HG02798 (cell line): ENCODE measurements at regions not wholly inside any gene's neighbourhood (a gene's known extent, or its start where the extent isn't known, plus 50 kb on each side); places are given as distances from the start of the nearest gene placed in this dataset.
"Not testable (repeated sequence)": the region's sequence is repeated elsewhere in the genome, so short reads cannot be mapped to it uniquely, and the experiment has no call there.

Experiments
- ATAC-seq: cut with Tn5 transposase; IDR thresholded peaks from one replicate; pipeline ENCODE4 v1.9.1; 2021; ENCODE audit warnings: mild to moderate bottlenecking; ENCODE audit not compliant: unreplicated experiment, poor library complexity

DNA sequence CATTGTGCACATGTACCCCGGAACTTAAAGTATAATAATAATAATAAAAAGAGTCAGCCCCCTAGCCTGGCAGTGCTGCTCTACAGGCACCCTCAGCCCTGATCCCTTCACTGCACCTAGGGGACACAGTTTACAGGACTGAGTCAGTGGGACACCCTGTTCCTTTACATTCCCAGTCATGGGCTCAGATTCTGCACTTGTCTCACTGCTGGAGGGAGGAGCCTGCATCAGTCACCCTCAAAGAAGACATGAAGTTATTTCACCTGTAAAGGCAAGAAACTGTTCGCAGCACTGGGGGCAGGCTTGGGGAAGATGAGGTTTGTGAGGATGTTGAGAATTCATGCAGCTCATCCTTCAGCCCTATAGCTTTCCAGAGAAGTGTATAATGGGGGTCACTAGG, 50.7 kb upstream of the VPREB1 start:
- ATAC-seq = no peak

DNA sequence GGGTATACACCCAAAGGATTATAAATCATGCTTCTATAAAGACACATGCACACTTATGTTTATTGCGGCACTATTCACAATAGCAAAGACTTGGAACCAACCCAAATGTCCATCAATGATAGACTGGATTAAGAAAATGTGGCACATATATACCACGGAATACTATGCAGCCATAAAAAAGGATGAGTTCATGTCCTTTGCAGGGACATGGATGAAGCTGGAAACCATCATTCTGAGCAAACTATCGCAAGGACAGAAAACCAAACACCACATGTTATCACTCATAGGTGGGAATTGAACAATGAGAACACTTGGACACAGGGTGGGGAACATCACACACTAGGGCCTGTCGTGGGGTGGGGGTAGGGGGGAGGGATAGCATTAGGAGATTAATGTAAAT, 51.1 kb upstream of the VPREB1 start:
- ATAC-seq = not testable (repeated sequence)

DNA sequence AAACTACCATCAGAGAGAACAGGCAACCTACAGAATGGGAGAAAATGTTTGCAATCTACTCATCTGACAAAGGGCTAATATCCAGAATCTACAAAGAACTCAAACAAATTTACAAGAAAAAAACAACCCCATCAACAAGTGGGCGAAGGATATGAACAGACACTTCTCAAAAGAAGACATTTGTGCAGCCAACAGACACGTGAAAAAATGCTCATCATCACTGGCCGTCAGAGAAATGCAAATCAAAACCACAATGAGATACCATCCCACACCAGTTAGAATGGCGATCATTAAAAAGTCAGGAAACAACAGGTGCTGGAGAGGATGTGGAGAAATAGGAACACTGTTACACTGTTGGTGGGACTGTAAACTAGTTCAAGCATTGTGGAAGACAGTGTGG, 51.6 kb upstream of the VPREB1 start:
- ATAC-seq = not testable (repeated sequence)

DNA sequence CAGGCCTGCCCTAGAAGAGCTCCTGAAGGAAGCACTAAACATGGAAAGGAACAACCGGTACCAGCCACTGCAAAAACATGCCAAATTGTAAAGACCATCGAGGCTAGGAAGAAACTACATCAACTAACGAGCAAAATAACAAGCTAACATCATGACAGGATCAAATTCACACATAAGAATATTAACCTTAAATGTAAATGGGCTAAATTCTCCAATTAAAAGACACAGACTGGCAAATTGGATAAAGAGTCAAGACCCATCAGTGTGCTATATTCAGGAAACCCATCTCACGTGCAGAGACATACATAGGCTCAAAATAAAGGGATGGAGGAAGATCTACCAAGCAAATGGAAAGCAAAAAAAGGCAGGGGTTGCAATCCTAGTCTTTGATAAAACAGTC, 54.8 kb upstream of the VPREB1 start:
- ATAC-seq = not testable (repeated sequence)

DNA sequence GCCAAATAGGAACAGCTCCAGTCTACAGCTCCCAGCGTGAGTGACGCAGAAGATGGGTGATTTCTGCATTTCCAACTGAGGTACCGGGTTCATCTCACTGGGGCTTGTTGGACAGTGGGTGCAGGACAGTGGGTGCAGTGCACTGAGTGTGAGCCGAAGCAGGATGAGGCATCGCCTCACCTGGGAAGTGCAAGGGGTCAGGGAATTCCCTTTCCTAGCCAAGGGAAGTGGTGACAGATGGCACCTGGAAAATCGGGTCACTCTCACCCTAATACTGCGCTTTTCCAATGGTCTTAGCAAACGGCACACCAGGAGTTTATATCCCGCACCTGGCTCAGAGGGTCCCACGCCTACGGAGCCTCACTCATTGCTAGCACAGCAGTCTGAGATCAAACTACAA, 56.7 kb upstream of the VPREB1 start:
- ATAC-seq = not testable (repeated sequence)

DNA sequence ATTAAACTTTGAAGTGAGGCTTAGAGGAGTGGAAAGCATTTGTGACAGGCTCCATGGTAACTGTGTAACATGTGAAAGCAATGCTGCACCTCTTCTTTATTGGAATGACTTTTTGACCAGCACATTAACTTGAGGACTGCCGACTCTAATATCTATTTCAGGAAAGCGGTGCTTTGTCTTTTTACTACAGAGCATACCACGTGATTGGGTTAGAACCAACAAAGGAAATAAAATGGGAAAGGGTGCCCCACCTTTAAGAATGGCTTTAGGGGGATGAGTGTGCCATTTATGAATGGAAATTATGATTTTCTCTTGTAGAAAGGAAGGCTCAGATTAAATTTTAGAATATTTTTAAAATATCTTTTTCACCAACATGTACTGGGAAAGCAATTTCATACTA, 57.3 kb upstream of the VPREB1 start:
- ATAC-seq = no peak

DNA sequence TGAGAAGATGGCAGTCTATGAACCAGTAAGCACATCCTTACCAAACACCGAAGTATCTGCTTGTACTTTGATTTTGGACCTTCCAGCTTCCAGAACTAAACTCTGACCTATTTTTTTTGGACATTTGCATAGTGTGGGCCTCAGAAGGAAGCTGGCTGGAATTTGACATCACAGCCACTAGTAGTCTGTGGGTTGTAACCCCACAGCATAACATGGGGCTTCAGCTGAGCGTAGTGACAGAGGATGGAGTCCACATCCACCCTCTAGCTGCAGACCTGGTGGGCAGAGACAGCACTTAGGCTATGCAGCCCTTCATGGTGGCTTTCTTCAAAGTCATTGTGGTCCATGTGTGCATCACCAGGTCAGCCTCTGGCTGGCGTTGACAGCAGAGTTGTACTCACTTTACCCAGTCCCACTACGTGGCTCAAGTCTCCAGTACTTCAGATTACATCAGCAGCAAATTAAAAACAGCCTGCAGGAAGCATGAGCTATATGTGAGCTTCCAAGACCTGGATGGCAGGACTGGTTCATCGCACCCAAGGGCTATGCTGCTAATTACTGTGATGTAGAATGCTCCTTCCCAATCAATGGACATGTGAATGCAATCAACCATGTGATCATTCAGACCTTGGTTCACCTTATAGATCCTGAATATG, 58.6 kb upstream of the VPREB1 start:
- ATAC-seq = no peak

DNA sequence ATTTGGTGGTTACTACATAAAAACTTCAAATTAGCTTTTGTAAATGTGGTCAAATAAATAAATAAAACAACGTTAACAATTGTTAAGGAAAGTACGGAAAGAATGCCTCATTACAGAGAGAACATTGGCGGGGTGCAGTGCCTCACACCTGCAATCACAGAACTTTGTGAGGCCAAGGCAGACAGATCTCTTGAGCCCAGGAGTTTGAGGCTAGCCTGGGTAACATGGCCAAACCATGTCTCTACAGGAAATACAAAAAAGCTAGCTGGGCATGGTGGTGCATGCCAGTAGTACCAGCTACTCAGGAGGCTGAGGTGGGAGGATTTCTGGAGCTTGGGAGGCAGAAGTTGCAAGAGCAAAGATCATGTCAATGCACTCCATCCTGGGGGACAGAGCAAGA, 59.4 kb upstream of the VPREB1 start:
- no peak for ATAC-seq

DNA sequence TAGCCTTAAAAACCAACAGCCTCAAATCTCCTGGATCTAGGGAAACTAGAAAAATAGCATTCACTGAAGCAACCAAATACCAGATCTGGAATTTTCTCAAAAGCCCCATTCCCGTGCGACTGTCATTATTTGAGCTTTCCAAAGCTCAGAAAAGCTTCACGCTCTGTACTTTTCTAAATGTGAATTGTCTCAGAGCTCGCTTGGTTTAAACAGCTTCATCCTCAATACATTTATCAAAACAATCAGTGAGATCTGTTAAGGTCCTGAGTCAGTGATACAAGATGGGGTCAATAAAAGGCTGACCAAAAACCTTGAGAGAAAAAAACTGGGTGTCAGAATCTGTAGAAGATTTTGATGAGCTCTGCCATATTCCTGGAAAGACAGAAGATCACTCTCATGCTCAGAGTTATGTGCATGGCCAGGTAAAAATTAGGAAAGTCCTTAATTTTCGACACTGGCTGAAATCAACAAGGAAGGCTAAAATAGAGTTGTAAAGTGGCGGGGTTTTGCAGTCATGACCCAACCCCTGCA, 60.2 kb upstream of the VPREB1 start:
- no peak for ATAC-seq

DNA sequence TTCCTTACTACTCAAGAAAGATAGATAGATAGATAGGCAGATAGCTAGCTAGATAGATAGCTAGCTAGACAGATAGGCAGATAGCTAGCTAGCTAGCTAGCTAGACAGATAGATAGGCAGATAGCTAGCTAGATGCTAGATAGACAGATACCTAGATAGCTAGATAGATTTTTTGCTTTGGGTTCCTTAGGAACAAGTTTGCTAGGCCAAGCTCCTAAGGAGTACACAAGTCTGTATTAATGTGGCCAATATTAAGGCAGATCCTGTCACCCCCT, 61.7 kb upstream of the VPREB1 start:
- ATAC-seq = no peak

DNA sequence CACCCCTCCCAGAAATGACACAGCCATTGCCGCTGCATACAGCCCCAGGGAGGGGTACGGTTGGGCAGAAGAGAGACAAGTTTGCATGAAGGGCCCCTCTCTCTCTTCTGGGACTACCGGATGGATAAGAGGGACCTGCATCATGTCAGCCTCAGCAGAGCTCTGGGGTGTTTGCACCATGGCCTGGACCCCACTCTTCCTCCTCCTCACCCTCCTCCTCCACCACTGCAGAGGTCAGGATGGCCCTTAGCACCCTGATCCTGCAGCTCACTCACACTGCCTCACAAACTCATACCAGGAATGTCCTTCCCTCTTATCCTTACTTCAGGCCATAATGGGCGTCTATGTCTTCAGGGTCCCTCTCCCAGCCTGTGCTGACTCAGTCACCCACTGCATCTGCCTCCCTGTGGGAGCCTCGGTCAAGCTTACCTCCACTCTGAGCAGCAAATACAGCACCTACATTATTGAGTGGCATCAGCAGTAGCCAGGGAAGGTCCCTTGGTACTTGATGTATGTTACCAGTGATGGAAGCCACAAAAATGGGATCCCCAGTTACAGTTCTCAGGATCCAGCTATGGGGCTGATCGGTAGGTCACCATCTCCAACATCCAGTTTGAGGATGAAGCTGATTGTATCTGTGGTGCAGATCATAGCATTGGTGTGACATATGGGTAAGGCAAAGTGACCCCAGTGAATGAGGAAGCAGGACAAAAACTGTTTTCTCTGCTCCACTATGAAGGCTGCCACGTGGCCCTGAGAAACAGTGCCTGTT, 62.2 kb upstream of the VPREB1 start:
- ATAC-seq = no peak

DNA sequence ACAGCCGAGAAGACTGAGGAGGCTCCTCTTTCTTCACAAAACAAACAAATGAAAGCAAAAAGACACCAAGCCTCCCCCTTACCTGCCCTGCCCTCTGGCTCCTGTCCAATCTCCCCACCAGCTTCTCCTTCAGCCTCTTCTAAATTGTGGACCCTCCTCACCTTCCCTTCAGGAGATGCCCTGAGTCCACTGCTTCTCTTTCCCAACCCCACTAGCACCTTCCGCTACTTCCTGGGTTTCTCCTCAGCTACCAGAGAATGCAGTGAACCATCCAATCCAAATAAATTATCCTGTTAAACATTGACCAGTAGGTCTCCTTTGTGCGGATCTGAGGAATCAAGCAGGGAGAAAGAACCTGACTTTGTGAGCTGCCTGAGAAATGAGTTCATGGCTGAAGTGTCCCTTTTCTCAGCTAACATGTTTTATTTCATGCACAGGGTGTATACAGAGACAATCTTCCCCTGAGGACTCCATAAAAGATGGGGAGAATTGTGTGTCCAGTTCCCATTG, 63.2 kb upstream of the VPREB1 start:
- no peak for ATAC-seq

DNA sequence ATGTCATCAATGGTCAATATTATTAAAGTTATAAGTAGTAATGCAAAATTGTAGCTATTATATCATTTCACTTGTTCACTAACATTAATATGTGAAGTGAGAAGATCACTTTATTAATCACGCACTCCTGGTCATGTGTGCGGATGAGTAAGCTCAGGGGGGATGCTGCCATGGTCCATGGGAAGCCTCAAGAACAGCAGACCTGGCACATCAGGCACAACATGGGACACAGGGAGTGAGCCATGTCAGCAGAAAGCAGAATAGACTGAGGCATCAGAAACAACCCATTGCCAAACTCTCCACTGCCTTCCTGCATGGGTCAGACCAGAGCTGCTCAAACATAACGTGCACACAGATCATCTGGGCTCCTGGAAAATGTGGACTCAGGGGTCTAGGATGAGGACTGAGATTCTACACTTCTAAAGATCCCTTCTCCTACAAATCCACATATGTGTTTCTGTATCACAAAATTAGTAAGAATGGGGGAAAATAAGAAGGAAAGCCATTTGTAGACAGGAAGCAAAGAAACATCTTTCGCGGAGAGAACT, 63.8 kb upstream of the VPREB1 start:
- ATAC-seq = no peak

DNA sequence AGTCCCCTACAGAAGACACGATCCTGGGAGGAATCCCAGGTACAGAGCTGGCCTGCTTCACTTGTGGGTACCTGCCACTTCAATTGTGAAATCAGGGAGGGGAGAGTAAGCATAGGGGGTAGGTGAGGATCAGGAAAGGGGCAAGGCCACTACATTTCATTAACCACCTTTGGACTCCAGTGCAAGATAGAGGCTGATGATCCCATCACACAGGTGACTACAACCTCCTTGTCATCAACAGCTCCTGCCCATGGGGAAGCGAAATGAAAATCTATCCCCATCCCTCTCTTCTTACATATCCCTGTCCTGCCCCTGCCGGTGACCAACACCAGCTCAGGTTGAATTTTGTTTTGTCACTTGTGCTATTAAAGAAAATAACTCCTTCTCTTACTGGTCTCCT, 64.7 kb upstream of the VPREB1 start:
- ATAC-seq = no peak

DNA sequence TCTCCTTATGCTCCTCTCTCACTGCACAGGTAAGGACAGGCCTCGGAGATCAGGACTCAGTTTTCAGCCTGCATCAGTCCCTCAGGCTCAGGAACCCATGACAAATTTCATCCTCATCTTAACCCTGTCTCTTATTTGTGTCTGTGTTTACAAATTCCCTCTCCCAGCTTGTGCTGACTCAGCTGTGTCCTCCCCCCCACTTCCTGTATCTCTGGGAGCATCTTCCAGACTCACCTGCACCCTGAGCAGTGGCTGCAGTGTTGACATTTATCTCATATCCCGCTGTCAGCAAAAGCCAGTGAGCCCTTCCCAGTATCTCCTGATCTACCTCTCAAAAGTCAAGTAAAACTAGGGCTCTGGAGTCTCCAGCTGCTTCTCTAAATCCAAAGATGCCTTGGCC, 65.6 kb upstream of the VPREB1 start:
- no peak for ATAC-seq

DNA sequence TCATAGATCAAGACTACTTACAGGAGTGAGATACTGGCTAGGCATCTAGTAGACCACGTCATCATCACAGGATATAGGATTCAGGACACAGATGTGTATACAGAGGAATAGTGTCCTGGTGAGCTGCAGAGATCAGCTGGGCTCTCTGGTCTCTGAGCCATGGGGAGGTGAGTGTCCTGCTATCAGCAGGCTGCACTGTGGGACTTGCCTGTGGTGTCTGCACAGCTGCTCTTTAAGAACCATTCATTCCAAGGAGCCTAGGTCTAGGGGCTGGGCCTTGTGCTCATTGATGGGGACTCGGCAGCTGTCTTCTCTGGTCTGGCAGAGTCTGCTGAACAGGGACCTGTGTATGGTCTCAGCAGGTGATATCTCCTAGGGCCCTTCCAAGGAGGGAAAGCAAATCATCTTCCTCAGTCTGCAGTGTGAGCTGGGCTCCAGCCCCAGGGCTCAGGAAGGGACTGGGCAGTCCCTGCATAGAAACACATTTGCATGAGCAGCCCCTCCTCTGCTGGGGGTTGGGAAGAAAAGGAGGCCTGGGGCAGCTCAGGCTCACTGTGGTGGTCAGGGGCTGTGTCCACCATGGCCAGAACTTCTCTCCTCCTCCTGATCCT, 66.1 kb upstream of the VPREB1 start:
- no peak for ATAC-seq

DNA sequence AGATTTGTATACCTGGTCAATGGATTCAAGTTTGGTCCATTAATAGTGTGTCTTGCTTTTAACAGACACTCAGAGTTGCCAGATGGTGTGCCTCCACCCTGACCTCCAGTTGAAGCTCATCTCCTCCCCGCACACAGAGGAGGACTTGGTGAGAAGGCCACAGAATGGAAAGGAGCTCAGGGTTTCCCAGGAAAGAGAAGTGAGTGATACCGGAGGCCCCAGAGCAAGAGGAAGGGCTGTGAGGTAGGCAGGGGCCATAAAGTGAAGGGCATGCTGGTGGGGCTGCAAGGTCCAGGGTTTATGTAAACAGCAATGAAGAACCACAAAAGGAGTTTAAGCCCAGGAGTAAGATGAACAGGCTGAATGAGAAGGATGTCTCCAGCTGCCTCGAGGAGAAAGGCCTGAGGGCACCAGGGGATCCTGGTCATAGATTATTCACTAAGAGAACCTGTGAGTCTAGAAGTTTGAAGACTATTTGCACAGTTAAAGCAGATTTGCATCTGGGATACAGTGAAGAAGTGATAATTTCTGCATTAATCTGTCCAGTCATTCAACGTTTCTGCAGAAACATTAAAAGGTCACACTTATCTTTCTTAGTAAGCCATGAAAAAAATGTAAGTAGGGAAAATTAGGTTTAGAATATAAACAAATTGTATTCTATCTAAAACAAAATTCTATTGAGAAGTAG, 67.5 kb upstream of the VPREB1 start:
- ATAC-seq = no peak

DNA sequence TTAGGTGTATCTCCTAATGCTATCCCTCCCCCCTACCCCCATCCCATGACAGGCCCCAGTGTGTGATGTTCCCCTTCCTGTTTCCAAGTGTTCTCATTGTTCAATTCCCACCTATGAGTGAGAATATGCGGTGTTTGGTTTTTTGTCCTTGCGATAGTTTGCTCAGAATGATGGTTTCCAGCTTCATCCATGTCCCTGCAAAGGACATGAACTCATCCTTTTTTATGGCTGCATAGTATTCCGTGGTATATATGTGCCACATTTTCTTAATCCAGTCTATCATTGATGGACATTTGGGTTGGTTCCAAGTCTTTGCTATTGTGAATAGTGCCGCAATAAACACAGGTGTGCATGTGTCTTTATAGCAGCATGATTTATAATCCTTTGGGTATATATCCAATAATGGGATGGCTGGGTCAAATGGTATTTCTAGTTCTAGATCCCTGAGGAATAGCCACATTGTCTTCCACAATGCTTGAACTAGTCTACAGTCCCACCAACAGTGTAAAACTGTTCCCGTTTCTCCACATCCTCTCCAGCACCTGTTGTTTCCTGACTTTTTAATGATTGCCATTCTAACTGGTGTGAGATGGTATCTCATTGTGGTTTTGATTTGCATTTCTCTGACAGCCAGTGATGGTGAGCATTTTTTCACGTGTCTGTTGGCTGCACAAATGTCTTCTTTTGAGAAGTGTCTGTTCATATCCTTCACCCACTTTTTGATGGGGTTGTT, 71.5 kb upstream of the VPREB1 start:
- ATAC-seq = not testable (repeated sequence)

DNA sequence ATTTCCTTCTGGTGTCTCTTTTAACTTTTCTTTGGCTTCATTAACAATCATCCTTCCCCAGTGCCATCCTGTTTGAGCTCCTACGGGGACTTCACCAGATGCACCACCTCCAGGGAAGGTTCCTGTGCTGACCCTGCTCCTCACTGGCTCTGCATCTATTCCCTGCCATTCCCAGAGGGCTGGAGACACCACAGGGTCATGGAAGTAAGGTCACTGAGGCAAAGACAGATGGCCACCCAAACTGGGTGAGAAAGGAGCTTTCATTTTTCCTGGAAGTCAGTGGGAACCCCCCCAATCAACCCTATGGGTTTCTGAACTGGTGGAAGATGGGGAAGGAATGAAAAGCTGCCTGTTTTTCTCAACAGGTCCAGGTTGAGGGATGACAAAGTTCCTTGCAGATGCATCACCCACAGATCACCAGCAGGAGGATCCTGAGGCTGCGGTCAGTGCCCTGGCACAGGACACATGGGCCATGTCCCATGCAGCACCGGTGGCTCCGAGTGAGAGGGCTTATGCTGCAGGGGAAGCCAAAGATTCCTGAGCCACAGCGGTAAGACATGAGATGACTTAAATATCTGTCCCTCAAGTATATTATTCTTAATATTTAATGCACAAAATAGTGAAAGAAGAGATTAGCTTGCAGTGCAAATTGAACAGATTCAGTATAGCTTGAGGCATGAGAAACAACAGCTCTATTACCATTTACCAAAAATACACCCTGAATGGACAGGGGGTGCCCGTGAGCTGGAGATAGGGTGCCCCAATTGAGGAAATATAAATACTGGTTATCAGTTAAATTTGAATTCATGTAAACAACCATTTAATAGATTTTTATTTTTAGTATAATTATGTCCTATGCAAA, 73.0 kb upstream of the VPREB1 start:
- ATAC-seq = no peak
